ENCODE measurements at regions not wholly inside any gene's neighbourhood (a gene's known extent, or its start where the extent isn't known, plus 50 kb on each side); places are given as distances from the start of the nearest gene placed in this dataset.
"Not testable (repeated sequence)": the region's sequence is repeated elsewhere in the genome, so short reads cannot be mapped to it uniquely, and the experiment has no call there.

GRCh38 chr21:32073190-32073589, 200.4 kb downstream of the HUNK start:
- Histone ChIP-seq H4K20me1 (ENCODE audit: control insufficient read depth, extremely low read depth, insufficient read depth, low read length) (no peaks in the 10 kb centered on the region), H3K9me1 (ENCODE audit: control insufficient read depth, extremely low read depth, insufficient read depth, low read length) (no peaks in the 10 kb centered on the region), H3K36me3 (ENCODE audit: control insufficient read depth in 2 of 2, extremely low read depth in 1 of 2, insufficient read depth in 2 of 2, low read length in 2 of 2) (no peaks in the 10 kb centered on the region), H3K4me1 (ENCODE audit: control insufficient read depth, extremely low read depth, insufficient read depth, low read length) (no peaks in the 10 kb centered on the region), H3K9me3 (ENCODE audit: control insufficient read depth, low read depth, low read length) (no peaks in the 10 kb centered on the region), H3K27ac (ENCODE audit: control insufficient read depth, insufficient read depth, low read length) (no peak overlapping the region), H2AFZ (ENCODE audit: control insufficient read depth, low read length) (no peak overlapping the region), H3K4me2 (ENCODE audit: control insufficient read depth, extremely low read depth, insufficient read depth, low read depth, low read length) (no peak overlapping the region), H3K9ac (ENCODE audit: control insufficient read depth, extremely low read depth, insufficient read depth, low read length) (no peak overlapping the region), H3K27me3 (ENCODE audit: control insufficient read depth, extremely low read depth, insufficient read depth, low read length) (no peaks in the 10 kb centered on the region), H3K79me2 (ENCODE audit: control insufficient read depth, insufficient read depth, low read length) (no peaks in the 10 kb centered on the region), H3K4me3 (ENCODE audit: control insufficient read depth in 2 of 3, extremely low read depth in 1 of 3, insufficient read depth in 2 of 3, low read depth in 1 of 3, low read length in 3 of 3) (no peak overlapping the region)
- DNase-seq (ENCODE audit: low read depth, low spot score) (no peak), FAIRE-seq (no peak)
- dilution Hi-C loops (cut with MboI; ENCODE audit: extremely low pct_ligation_motif_present, low sequenced_read_pairs): no loop called here
- no peak for TF ChIP-seq CTCF (optimal IDR thresholded peaks at IDR 0.05 in 1 of 3, IDR thresholded peaks at IDR 0.05 in 1 of 3, conservative IDR thresholded peaks at IDR 0.05 in 1 of 3; ENCODE audit: extremely low read depth in 1 of 3, insufficient read depth in 2 of 3, low read length in 3 of 3)
- no peak for TF ChIP-seq EZH2 (IDR thresholded peaks at IDR 0.05; ENCODE audit: low read length)

- H3K27ac ChIP-seq (ENCODE audit: control insufficient read depth, insufficient read depth, low read length); H3K9ac ChIP-seq (ENCODE audit: control insufficient read depth, extremely low read depth, insufficient read depth, low read length); H3K9me1 ChIP-seq (ENCODE audit: control insufficient read depth, extremely low read depth, insufficient read depth, low read length); H3K4me2 ChIP-seq (ENCODE audit: control insufficient read depth, extremely low read depth, insufficient read depth, low read depth, low read length); H3K27me3 ChIP-seq (ENCODE audit: control insufficient read depth, extremely low read depth, insufficient read depth, low read length); H2AFZ ChIP-seq (ENCODE audit: control insufficient read depth, low read length); H3K79me2 ChIP-seq (ENCODE audit: control insufficient read depth, insufficient read depth, low read length); DNase-seq (ENCODE audit: low read depth, low spot score); H3K4me3 ChIP-seq (ENCODE audit: control insufficient read depth in 2 of 3, extremely low read depth in 1 of 3, insufficient read depth in 2 of 3, low read depth in 1 of 3, low read length in 3 of 3); H3K36me3 ChIP-seq (ENCODE audit: control insufficient read depth in 2 of 2, extremely low read depth in 1 of 2, insufficient read depth in 2 of 2, low read length in 2 of 2); FAIRE-seq; H3K4me1 ChIP-seq (ENCODE audit: control insufficient read depth, extremely low read depth, insufficient read depth, low read length); H3K9me3 ChIP-seq (ENCODE audit: control insufficient read depth, low read depth, low read length); dilution Hi-C loops (cut with MboI; ENCODE audit: extremely low pct_ligation_motif_present, low sequenced_read_pairs); H4K20me1 ChIP-seq (ENCODE audit: control insufficient read depth, extremely low read depth, insufficient read depth, low read length): not testable (repeated sequence)
Observed at GRCh38 chr21:32071620-32072019, 198.8 kb downstream of the HUNK start.

- Histone ChIP-seq H2AFZ (ENCODE audit: control insufficient read depth, low read length) (no peak overlapping the region), H3K4me1 (ENCODE audit: control insufficient read depth, extremely low read depth, insufficient read depth, low read length) (no peaks in the 10 kb centered on the region), H3K27ac (ENCODE audit: control insufficient read depth, insufficient read depth, low read length) (no peak overlapping the region), H3K79me2 (ENCODE audit: control insufficient read depth, insufficient read depth, low read length) (no peaks in the 10 kb centered on the region), H3K36me3 (ENCODE audit: control insufficient read depth in 2 of 2, extremely low read depth in 1 of 2, insufficient read depth in 2 of 2, low read length in 2 of 2) (no peaks in the 10 kb centered on the region), H3K9ac (ENCODE audit: control insufficient read depth, extremely low read depth, insufficient read depth, low read length) (no peak overlapping the region), H3K27me3 (ENCODE audit: control insufficient read depth, extremely low read depth, insufficient read depth, low read length) (no peaks in the 10 kb centered on the region), H3K4me3 (ENCODE audit: control insufficient read depth in 2 of 3, extremely low read depth in 1 of 3, insufficient read depth in 2 of 3, low read depth in 1 of 3, low read length in 3 of 3) (no peak overlapping the region), H4K20me1 (ENCODE audit: control insufficient read depth, extremely low read depth, insufficient read depth, low read length) (no peaks in the 10 kb centered on the region), H3K4me2 (ENCODE audit: control insufficient read depth, extremely low read depth, insufficient read depth, low read depth, low read length) (no peak overlapping the region), H3K9me3 (ENCODE audit: control insufficient read depth, low read depth, low read length) (no peaks in the 10 kb centered on the region), H3K9me1 (ENCODE audit: control insufficient read depth, extremely low read depth, insufficient read depth, low read length) (no peaks in the 10 kb centered on the region)
- DNase-seq (ENCODE audit: low read depth, low spot score) (no peak), FAIRE-seq (no peak)
- dilution Hi-C loops (cut with MboI; ENCODE audit: extremely low pct_ligation_motif_present, low sequenced_read_pairs): no loop called here
- TF ChIP-seq EZH2 (IDR thresholded peaks at IDR 0.05; ENCODE audit: low read length) (no peak), CTCF (optimal IDR thresholded peaks at IDR 0.05 in 1 of 3, IDR thresholded peaks at IDR 0.05 in 1 of 3, conservative IDR thresholded peaks at IDR 0.05 in 1 of 3; ENCODE audit: extremely low read depth in 1 of 3, insufficient read depth in 2 of 3, low read length in 3 of 3) (no peak)
Observed at GRCh38 chr21:32070676-32071330, 198.0 kb downstream of the HUNK start.

All from keratinocyte (primary cell).